Activated naive CD8-positive, alpha-beta T cell (primary cell): ENCODE measurements at regions not wholly inside any gene's neighbourhood (a gene's known extent, or its start where the extent isn't known, plus 50 kb on each side); places are given as distances from the start of the nearest gene placed in this dataset.
"Not testable (repeated sequence)": the region's sequence is repeated elsewhere in the genome, so short reads cannot be mapped to it uniquely, and the experiment has no call there.

Experiments used
- H3K27ac Mint-ChIP-seq: one replicate; pipeline ENCODE4 v1.8.0; 2021; ENCODE audit warnings: mixed read lengths
- H3K27me3 Mint-ChIP-seq: one replicate; pipeline ENCODE4 v1.8.0; 2021; ENCODE audit warnings: mixed read lengths
- H3K36me3 Mint-ChIP-seq: one replicate; pipeline ENCODE4 v1.8.0; 2021; ENCODE audit warnings: mixed read lengths
- H3K4me1 Mint-ChIP-seq: one replicate; pipeline ENCODE4 v1.8.0; 2021; ENCODE audit warnings: low read depth, mixed read lengths
- H3K4me3 Mint-ChIP-seq: one replicate; pipeline ENCODE4 v1.8.0; 2021; ENCODE audit warnings: mild to moderate bottlenecking, mixed read lengths
- H3K9me3 Mint-ChIP-seq: one replicate; pipeline ENCODE4 v1.8.0; 2021; ENCODE audit warnings: low read depth, mixed read lengths

DNA sequence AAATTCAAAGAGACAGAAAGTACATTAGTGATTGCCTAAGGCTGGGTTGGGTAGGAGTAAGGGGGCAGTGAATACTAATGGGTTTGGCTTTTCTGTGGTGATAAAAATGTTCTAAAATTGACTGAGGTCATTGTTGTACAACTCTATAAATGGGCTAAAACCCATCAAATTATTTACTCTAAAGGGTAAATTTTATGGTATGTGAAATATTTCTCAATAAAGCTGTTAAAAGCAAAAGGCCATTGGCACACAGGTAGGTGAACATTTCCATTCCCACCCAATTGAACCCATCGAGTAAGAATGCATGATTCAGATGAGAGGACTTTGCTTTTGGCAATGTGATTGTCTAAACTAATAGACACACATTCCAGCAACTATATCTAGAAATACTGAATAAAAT is 579.4 kb downstream of the GATA3 start:
- Mint-ChIP-seq H3K4me1 (no peaks in the 10 kb centered on the region), H3K27ac (no peak overlapping the region), H3K9me3 (no peaks in the 10 kb centered on the region), H3K36me3 (peaks cover 2% of the 10 kb centered on the region), H3K27me3 (peaks cover 5% of the 10 kb centered on the region), H3K4me3 (no peak overlapping the region)

DNA sequence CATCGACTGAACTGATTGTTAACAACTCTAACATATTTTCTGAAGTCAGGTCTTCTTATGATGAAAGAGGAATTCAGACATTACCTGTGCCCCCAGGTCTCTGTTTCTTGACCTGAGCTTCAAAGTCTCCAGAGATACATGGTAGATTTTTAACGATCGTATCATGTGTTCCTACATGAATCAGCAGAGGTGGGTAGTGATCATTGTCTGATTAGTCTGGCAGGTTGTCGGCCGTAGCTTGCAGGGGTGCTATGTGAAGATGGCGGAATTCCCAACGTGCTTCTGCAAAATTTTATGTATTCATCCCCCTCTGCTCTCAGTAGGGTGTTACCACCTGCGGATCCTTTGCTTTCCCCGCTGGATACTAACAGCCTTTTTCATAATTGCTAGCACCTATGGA is 581.9 kb downstream of the GATA3 start:
- Mint-ChIP-seq H3K9me3 (no peaks in the 10 kb centered on the region), H3K36me3 (no peaks in the 10 kb centered on the region), H3K27ac (no peak overlapping the region), H3K4me3 (no peak overlapping the region), H3K4me1 (no peaks in the 10 kb centered on the region), H3K27me3 (peaks cover 4% of the 10 kb centered on the region)

DNA sequence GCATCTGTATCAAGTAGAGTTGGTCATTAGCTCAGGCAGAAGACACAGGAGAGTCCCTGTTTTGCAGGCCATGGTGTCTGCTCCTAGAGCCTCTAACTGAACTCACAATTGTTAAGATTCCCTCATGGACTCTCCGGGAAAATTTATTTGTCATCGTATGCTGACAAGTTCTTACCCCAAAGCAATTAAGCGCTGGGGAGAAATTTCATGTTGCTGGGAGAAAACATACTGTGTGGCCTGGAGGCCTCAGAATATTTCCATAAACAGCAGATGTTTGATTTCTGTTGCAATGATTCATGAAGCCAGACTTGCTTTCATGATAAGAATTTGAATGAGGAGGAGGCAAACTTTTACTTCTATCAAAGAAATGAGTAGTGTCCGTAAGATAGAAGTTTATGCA is 583.2 kb downstream of the GATA3 start:
- Mint-ChIP-seq H3K27me3 (peaks cover 4% of the 10 kb centered on the region), H3K4me3 (no peak overlapping the region), H3K9me3 (peaks cover 8% of the 10 kb centered on the region), H3K36me3 (peaks cover 3% of the 10 kb centered on the region), H3K27ac (no peak overlapping the region), H3K4me1 (no peaks in the 10 kb centered on the region)

DNA sequence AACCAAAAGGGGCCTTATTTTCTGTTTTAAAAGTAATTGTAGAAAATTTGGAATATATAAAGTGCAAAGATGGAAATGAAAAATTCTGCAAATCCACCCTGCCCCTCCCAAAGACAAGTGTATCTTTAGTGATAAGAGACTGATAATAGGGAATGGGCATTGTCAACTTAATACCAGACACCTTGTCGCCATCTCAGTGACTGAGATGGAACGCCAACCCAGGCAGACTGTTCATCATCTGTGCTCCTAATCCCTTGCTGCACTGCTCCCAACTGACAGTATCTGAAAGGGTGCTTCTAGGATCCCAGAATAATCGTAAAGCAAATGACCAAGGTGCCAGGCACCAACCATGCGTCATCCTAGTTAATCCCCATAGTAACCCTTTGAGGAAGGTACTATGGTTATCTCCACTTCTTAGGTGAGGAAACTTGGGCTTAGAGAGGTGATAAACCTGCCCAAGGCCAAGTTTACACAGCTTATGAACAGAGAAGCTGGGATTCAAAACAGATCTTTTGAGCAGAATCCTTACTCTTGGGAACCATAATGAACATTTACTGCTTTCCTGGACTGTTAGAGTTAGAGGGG is 583.7 kb downstream of the GATA3 start:
- no peaks in the 10 kb centered on the region for H3K4me1 Mint-ChIP-seq
- H3K36me3 Mint-ChIP-seq, result peaks cover 3% of the 10 kb centered on the region
- H3K27ac Mint-ChIP-seq, result no peak overlapping the region
- peaks cover 11% of the 10 kb centered on the region for H3K9me3 Mint-ChIP-seq
- H3K4me3 Mint-ChIP-seq, result no peak overlapping the region
- peaks cover 4% of the 10 kb centered on the region for H3K27me3 Mint-ChIP-seq

DNA sequence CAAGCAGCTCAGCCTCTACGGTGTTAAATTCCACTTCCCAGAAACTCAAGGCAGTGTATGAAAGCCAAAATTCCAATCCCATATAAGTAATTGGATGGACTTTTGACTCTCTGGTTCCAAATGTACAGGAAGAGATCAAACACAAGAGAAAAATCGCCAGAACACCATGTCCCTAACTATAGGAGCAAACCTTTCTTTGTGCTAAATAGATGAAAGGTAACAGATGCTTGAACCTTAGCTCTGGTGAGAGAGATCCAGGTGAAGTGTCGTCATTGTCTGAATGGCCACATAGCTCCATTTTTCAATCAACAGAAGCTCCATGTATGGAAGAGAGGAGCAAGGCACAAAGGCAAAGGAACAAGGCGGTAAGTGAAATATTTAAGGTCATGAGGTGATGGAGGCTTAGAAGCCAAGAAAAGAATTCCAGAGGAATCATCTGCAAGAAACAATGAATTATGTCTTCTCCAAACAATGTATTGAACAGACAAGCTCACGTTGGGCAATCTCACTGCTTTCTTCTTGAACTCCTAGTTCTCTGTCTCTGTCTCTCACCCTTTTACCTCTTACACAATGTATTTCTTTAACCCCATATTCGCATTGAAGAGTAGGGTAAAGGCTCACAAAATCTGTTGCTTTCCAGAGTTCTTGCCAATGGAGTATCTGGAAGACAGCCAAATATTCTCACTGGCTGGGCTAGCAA is 585.1 kb downstream of the GATA3 start:
- H3K9me3 Mint-ChIP-seq, result peaks cover 13% of the 10 kb centered on the region
- H3K4me3 Mint-ChIP-seq, result no peak overlapping the region
- peaks cover 4% of the 10 kb centered on the region for H3K27me3 Mint-ChIP-seq
- peaks cover 3% of the 10 kb centered on the region for H3K36me3 Mint-ChIP-seq
- no peak overlapping the region for H3K27ac Mint-ChIP-seq
- H3K4me1 Mint-ChIP-seq, result no peaks in the 10 kb centered on the region

DNA sequence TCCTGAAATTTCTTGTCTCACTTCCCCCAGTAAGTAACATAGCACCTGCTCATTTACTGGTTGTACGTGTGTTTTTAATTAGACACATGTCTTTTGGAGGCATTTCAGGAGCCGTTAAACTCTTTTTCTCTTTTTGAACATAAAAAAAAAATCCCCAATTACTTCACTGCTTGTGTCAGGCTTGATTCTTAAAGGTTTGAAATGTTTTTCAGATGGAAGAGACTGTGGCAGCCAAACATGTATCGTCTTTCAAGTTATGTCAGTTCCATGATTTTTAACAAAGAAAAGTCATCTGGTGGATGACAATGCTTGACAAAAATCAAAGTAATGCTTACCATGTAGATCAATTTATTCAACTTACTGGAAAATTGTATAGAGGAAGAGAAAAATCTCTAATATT is 585.8 kb downstream of the GATA3 start:
- H3K4me3 Mint-ChIP-seq, result no peak overlapping the region
- H3K36me3 Mint-ChIP-seq, result peaks cover 3% of the 10 kb centered on the region
- H3K27me3 Mint-ChIP-seq, result peaks cover 4% of the 10 kb centered on the region
- H3K27ac Mint-ChIP-seq, result no peak overlapping the region
- H3K9me3 Mint-ChIP-seq, result peaks cover 15% of the 10 kb centered on the region
- no peaks in the 10 kb centered on the region for H3K4me1 Mint-ChIP-seq

DNA sequence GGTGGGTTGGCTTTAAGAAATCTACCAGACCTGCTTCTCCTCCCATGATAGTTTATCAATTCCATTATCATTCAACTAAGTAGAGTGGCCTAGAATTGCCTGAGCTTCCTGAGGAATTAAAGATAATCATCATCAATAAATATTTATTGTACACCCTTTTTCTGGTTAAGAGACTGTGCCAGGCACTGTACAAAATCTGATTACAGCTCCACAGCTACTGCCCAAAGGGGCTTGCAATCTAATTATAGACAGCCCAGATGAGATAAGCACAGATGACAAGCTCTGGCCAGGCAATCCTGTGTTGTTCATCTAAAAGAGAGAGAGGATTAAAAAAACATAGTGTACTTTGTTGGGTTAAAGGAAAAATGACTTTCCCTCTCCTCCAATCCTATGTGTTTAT is 586.4 kb downstream of the GATA3 start:
- H3K9me3 Mint-ChIP-seq, result peaks cover 15% of the 10 kb centered on the region
- no peak overlapping the region for H3K4me3 Mint-ChIP-seq
- H3K27ac Mint-ChIP-seq, result no peak overlapping the region
- H3K27me3 Mint-ChIP-seq, result peaks cover 4% of the 10 kb centered on the region
- H3K36me3 Mint-ChIP-seq, result peaks cover 3% of the 10 kb centered on the region
- no peaks in the 10 kb centered on the region for H3K4me1 Mint-ChIP-seq

DNA sequence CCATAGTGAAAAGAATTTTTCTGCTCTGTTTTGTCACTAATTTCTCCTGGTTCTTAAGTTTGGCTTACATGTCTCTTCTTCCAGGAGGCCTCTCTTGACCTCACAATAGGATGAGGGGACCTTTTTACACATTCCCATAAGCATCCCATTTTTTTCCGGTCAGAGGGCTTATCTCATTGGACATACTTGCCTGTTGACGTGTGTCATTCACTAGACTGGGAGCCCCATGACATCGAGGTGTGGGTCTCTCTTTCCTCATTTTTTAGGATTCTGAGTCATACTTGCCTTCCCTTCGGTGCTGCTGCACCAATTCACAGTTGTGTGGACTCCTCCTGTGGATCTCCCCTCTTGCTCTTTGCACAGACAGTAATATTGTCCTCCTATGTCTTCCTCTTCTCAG is 601.8 kb downstream of the GATA3 start:
- Mint-ChIP-seq H3K4me3 (no peak overlapping the region), H3K27me3 (no peaks in the 10 kb centered on the region), H3K9me3 (no peaks in the 10 kb centered on the region), H3K4me1 (no peaks in the 10 kb centered on the region), H3K27ac (no peak overlapping the region), H3K36me3 (peaks cover 3% of the 10 kb centered on the region)

DNA sequence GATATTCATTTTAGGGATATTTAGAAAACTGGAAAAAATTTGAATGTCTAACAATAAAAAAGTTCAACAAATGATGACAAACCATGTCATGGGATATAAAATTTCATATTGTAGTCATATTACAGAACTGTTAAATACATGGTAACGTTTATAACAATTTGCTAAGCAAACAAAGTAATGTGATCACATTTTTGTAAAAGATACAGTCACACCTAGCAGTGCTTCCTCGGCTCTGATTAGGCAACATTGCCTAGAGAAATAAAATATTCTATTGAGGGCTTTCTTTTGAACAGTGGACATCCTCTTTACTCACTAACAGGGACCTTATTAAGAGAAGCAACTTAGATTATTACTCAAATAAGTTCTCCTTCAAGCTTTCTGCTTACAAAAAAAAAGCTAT is 605.5 kb downstream of the GATA3 start:
- Mint-ChIP-seq H3K4me3 (no peak overlapping the region), H3K27ac (no peak overlapping the region), H3K27me3 (no peaks in the 10 kb centered on the region), H3K9me3 (no peaks in the 10 kb centered on the region), H3K36me3 (no peaks in the 10 kb centered on the region), H3K4me1 (no peaks in the 10 kb centered on the region)

DNA sequence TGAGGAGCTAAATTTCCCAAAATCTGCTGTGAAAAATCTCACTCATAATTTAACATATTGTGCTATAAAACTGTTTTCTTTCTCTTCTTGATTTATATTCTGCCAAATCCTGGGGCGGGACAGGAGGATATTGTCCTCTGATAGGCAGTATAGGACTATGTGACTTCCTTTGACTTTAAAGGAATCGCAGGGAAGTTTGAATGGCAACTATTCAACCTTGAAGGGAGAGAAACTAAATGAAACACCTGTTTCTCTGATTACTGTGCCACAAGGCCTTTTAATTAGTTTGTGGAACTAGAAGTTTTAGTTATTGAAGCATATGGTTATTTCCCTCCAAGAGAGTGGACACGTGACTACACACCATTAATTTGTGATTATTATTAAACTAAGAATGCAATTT is 607.4 kb downstream of the GATA3 start:
- H3K9me3 Mint-ChIP-seq, result no peaks in the 10 kb centered on the region

DNA sequence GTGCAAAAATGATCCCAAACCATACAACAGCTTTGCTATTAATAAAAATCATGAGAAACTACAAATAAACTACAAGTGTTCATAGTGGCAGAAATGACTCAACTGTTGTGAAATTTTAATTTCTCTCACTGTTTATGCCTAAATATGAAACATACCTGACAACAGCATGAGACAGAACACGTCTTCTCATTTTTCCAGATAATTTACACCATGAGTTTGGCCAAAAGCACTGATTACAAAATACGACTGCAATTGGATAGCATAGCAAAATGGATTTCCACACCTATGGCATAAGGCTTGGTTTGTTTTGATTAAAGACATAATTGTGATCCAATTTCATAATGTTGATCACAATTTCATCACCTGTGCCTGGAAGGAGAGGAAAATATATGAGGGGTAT is 608.6 kb downstream of the GATA3 start:
- H3K9me3 Mint-ChIP-seq, result no peaks in the 10 kb centered on the region
- H3K36me3 Mint-ChIP-seq, result no peaks in the 10 kb centered on the region
- no peak overlapping the region for H3K27ac Mint-ChIP-seq
- no peaks in the 10 kb centered on the region for H3K4me1 Mint-ChIP-seq
- H3K4me3 Mint-ChIP-seq, result no peak overlapping the region
- H3K27me3 Mint-ChIP-seq, result no peaks in the 10 kb centered on the region

More for the DNA sequence above, 607.4 kb downstream of the GATA3 start:
- no peak overlapping the region for H3K27ac Mint-ChIP-seq
- H3K4me3 Mint-ChIP-seq, result no peak overlapping the region
- no peaks in the 10 kb centered on the region for H3K27me3 Mint-ChIP-seq
- no peaks in the 10 kb centered on the region for H3K4me1 Mint-ChIP-seq
- no peaks in the 10 kb centered on the region for H3K36me3 Mint-ChIP-seq

DNA sequence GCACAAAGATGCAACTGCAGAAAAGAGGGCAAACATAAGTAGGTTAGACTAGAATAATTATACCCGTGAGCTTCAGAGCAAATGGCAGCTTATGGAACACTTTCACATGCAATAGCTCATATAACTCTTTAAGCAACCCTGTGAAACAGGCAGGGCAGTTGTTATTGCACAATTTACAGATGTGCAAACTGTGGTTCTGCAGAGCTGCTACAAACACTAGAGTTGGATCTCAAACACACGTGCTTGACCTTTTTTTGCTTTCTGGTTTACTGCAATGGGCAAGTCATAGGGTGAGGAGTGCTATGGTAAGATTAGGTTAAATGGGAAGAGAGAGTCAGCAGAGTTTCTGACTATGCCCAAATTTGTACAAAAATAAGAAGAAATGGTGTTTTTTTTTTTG is 610.8 kb downstream of the GATA3 start:
- H3K4me1 Mint-ChIP-seq, result no peaks in the 10 kb centered on the region
- no peaks in the 10 kb centered on the region for H3K27me3 Mint-ChIP-seq
- H3K4me3 Mint-ChIP-seq, result no peak overlapping the region
- no peaks in the 10 kb centered on the region for H3K9me3 Mint-ChIP-seq
- H3K36me3 Mint-ChIP-seq, result no peaks in the 10 kb centered on the region
- no peak overlapping the region for H3K27ac Mint-ChIP-seq

DNA sequence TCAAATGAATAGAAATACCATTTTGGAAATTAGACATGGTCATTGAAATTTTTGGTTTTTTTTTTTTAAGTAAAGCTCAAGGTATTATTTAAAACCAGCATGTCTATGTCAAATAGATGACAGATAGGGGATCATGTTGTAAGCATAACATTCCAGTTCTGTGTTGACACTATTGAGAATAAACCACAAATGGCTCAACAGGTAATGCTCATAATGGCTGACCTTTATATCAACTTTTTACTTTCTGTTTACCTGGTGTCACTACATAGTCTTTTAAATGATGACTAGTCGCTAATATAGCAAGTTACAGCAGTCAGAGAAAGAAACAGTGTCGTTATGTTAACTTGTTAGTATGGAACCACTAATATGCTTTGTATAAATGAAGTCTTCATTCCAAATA is 616.0 kb downstream of the GATA3 start:
- Mint-ChIP-seq H3K4me3 (no peak overlapping the region), H3K27me3 (no peaks in the 10 kb centered on the region), H3K27ac (no peak overlapping the region), H3K4me1 (no peaks in the 10 kb centered on the region), H3K36me3 (no peaks in the 10 kb centered on the region), H3K9me3 (peaks cover 7% of the 10 kb centered on the region)

DNA sequence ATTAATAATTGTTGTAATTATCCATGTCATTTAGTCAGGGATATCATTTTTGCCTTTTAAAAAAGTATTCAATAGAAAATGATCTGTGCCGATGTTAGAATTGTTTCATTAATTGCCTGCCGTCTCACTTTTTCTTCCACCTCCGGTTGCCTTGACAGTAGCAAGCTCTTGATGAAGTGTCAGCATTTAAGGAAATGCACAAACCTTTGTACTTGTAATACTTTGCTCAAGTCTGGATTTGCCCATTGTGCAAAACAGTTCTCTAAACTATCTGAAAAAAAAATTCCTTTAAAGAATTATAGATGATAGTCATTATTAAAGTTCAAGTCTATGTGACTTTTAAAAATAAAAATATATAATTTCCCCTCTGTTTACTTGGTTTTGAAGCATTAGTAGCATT is 619.7 kb downstream of the GATA3 start:
- Mint-ChIP-seq H3K27me3 (no peaks in the 10 kb centered on the region), H3K4me3 (no peak overlapping the region), H3K27ac (no peak overlapping the region), H3K4me1 (no peaks in the 10 kb centered on the region), H3K9me3 (peaks cover 7% of the 10 kb centered on the region), H3K36me3 (peaks cover under 1% of the 10 kb centered on the region)

DNA sequence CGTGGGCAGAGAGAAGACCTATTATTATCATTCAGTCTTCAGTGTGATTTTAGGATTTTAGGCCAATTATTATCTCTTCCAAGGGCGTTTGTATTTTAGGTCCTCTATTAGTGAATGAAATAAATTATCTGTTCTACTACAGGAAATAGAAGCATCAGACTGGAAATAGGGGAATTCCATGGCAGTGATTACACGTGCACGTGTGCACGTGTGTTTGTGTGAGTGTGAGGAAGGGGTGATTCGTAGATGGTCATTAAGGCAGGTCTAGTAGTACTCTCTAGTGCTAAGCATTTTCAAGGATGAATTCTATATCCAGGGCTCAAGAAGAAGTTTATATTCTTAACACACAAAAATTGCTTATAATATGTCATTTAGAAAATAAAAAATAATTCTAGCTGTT is 623.2 kb downstream of the GATA3 start:
- peaks cover 3% of the 10 kb centered on the region for H3K9me3 Mint-ChIP-seq
- H3K4me1 Mint-ChIP-seq, result no peaks in the 10 kb centered on the region
- H3K36me3 Mint-ChIP-seq, result peaks cover 3% of the 10 kb centered on the region
- no peak overlapping the region for H3K27ac Mint-ChIP-seq
- no peak overlapping the region for H3K4me3 Mint-ChIP-seq
- no peaks in the 10 kb centered on the region for H3K27me3 Mint-ChIP-seq

DNA sequence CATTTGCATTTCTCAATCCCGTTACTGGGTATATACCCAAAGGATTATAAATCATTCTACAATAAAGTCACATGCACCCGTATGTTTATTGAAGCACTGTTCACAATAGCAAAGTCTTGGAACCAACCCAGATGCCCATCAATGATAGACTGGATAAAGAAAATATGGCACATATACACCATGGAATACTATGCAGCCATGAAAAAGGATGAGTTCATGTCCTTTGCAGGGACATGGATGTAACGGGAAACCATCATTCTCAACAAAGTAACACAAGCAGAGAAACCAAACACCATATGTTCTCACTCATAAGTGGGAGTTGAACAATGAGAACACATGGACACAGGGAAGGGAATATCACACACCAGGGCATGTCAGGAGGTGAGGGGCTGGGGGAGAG is 630.4 kb downstream of the GATA3 start:
- H3K9me3 Mint-ChIP-seq, H3K27me3 Mint-ChIP-seq, H3K36me3 Mint-ChIP-seq, H3K27ac Mint-ChIP-seq, H3K4me1 Mint-ChIP-seq, H3K4me3 Mint-ChIP-seq: not testable (repeated sequence)
